IMR-90 (cell line): ENCODE measurements at regions not wholly inside any gene's neighbourhood (a gene's known extent, or its start where the extent isn't known, plus 50 kb on each side); places are given as distances from the start of the nearest gene placed in this dataset.
A peak's percentile ranks its signal among the peaks of the same experiment; 100 is the strongest.

ENCODE experiments used
- ATAC-seq: fragments of 200-7000 bp; cut with Tn5 transposase; 2 replicates; pipeline ENCODE4 v1.9.1; 2020; ENCODE audit warnings: low read depth, mild to moderate bottlenecking, moderate library complexity
- BruUV-seq: library from RNA; stranded (reverse); fragments of 400-500 nt; replicated peaks from 2 replicates; lab custom pipeline; 2021; lab: Mats Ljungman, UMichigan
- CTCF ChIA-PET: fragments of 300-600 bp; formaldehyde crosslinking; extraction: SDS; loops from one replicate; lab custom pipeline; 2021; ENCODE audit warnings: antibody characterized with exemption; lab: Yijun Ruan, JAX
- POLR2A ChIA-PET: fragments of 300-600 bp; sonication (Branson Sonifier 250); formaldehyde crosslinking; loops from one replicate; lab custom pipeline; 2022; ENCODE audit warnings: antibody characterized with exemption; ENCODE audit not compliant: unreplicated experiment; lab: Charles Lee
- DNase-seq: peaks from one replicate; pipeline ENCODE4 v3.0.0; 2013
- H2AFZ ChIP-seq: replicated peaks from 2 replicates; pipeline ENCODE3; 2013; ENCODE audit warnings: low read length, mild to moderate bottlenecking; ENCODE audit not compliant: poor library complexity
- H2AK5ac ChIP-seq: 2 replicates; pipeline ENCODE4 v1.6.1; 2013; ENCODE audit warnings: low read depth, low read length, inconsistent platforms
- H2AK9ac ChIP-seq: replicated peaks from 2 replicates; pipeline ENCODE3; 2013; ENCODE audit warnings: mild to moderate bottlenecking, low read depth, low read length, moderate library complexity; ENCODE audit not compliant: poor library complexity
- H2BK120ac ChIP-seq: 2 replicates; pipeline ENCODE4 v1.6.1; 2013; ENCODE audit warnings: low read depth, low read length, inconsistent platforms
- H2BK15ac ChIP-seq: 3 replicates; pipeline ENCODE4 v1.6.1; 2013; ENCODE audit warnings: low read depth, low read length, inconsistent platforms
- H2BK20ac ChIP-seq: 2 replicates; pipeline ENCODE4 v1.6.1; 2013; ENCODE audit warnings: low read depth, mild to moderate bottlenecking, inconsistent platforms, low read length, moderate library complexity
- H2BK5ac ChIP-seq: 2 replicates; pipeline ENCODE4 v1.6.1; 2013; ENCODE audit warnings: mild to moderate bottlenecking, low read depth, low read length, inconsistent platforms; ENCODE audit not compliant: poor library complexity, severe bottlenecking
- H3K14ac ChIP-seq: replicated peaks from 2 replicates; pipeline ENCODE4 v1.6.1; 2013; ENCODE audit warnings: low read depth, low read length, inconsistent platforms
- H3K18ac ChIP-seq: 2 replicates; pipeline ENCODE4 v1.6.1; 2013; ENCODE audit warnings: low read depth, low read length, control low read depth
- H3K23ac ChIP-seq: 2 replicates; pipeline ENCODE4 v1.6.1; 2013; ENCODE audit warnings: low read depth, low read length, inconsistent platforms
- H3K27ac ChIP-seq: 2 replicates; pipeline ENCODE4 v1.5.1; 2013; ENCODE audit warnings: mild to moderate bottlenecking, control low read depth, low read length; ENCODE audit not compliant: insufficient read depth
- H3K27me3 ChIP-seq: 2 replicates; pipeline ENCODE4 v1.6.1; 2013; ENCODE audit warnings: low read length; ENCODE audit not compliant: control insufficient read depth, insufficient read depth
- H3K36me3 ChIP-seq: 2 replicates; pipeline ENCODE4 v1.6.1; 2013; ENCODE audit warnings: low read length, mixed read lengths; ENCODE audit not compliant: control insufficient read depth, insufficient read depth
- H3K4ac ChIP-seq: 2 replicates; pipeline ENCODE4 v1.6.1; 2013; ENCODE audit warnings: low read depth, low read length, inconsistent platforms
- H3K4me1 ChIP-seq: 2 replicates; pipeline ENCODE4 v1.6.1; 2013; ENCODE audit warnings: low read length, mixed read lengths; ENCODE audit not compliant: control insufficient read depth, insufficient read depth
- H3K4me2 ChIP-seq: 2 replicates; pipeline ENCODE4 v1.6.1; 2013; ENCODE audit warnings: low read depth, mild to moderate bottlenecking, control low read depth, low read length, moderate library complexity
- H3K4me3 ChIP-seq: 2 replicates; pipeline ENCODE4 v1.5.1; 2013; ENCODE audit warnings: low read depth, mild to moderate bottlenecking, control low read depth, low read length, moderate library complexity; ENCODE audit not compliant: insufficient read depth
- H3K56ac ChIP-seq: 2 replicates; pipeline ENCODE4 v1.6.1; 2013; ENCODE audit warnings: low read length, inconsistent platforms; ENCODE audit not compliant: insufficient read depth; ENCODE audit errors: extremely low read depth
- H3K79me1 ChIP-seq, 2 experiments: 2 replicates each; pipeline ENCODE4 v1.6.1; 2013; ENCODE audit warnings: low read length in 2 of 2, inconsistent platforms in 1 of 2, low read depth in 1 of 2
- H3K9ac ChIP-seq: 2 replicates; pipeline ENCODE4 v1.6.1; 2013; ENCODE audit warnings: low read depth, low read length, control low read depth
- H3K9me1 ChIP-seq: 2 replicates; pipeline ENCODE4 v1.6.1; 2013; ENCODE audit warnings: low read length, inconsistent platforms; ENCODE audit not compliant: insufficient read depth
- H3K9me3 ChIP-seq: 2 replicates; pipeline ENCODE4 v1.6.1; 2013; ENCODE audit warnings: low read length; ENCODE audit not compliant: control insufficient read depth, insufficient read depth
- H4K20me1 ChIP-seq: 2 replicates; pipeline ENCODE4 v1.6.1; 2013; ENCODE audit warnings: low read length, inconsistent platforms; ENCODE audit not compliant: insufficient read depth
- H4K5ac ChIP-seq: 2 replicates; pipeline ENCODE4 v1.6.1; 2013; ENCODE audit warnings: mild to moderate bottlenecking, low read depth, low read length, control low read depth
- H4K8ac ChIP-seq, 2 experiments: 2 replicates each; pipeline ENCODE4 v1.6.1; 2013; ENCODE audit warnings: low read depth in 2 of 2, low read length in 2 of 2, control low read depth in 1 of 2, inconsistent platforms in 1 of 2
- H4K91ac ChIP-seq: 2 replicates; pipeline ENCODE4 v1.6.1; 2013; ENCODE audit warnings: low read depth, low read length, inconsistent platforms; ENCODE audit not compliant: insufficient read depth
- BHLHE40 ChIP-seq: fragments of 150-350 bp; IDR thresholded peaks from 2 replicates; pipeline ENCODE4 v1.6.1; 2016; ENCODE audit warnings: mild to moderate bottlenecking, low read depth, low read length
- CEBPB ChIP-seq: IDR thresholded peaks from 2 replicates; pipeline ENCODE4 v1.6.1; 2012; ENCODE audit warnings: low read depth, low read length, improper control_type of control experiment
- CHD1 ChIP-seq: IDR thresholded peaks from 2 replicates; pipeline ENCODE4 v1.6.1; 2012; ENCODE audit warnings: low read depth, low read length, improper control_type of control experiment
- MAFK ChIP-seq: IDR thresholded peaks from 2 replicates; pipeline ENCODE4 v1.6.1; 2012; ENCODE audit warnings: low read depth, low read length, improper control_type of control experiment
- MXI1 ChIP-seq: IDR thresholded peaks from 2 replicates; pipeline ENCODE4 v1.6.1; 2012; ENCODE audit warnings: low read depth, mild to moderate bottlenecking, low read length, moderate library complexity, borderline replicate concordance
- POLR2A ChIP-seq: IDR thresholded peaks from 2 replicates; pipeline ENCODE4 v1.6.1; 2012; ENCODE audit warnings: mild to moderate bottlenecking, low read depth, low read length
- RAD21 ChIP-seq: IDR thresholded peaks from 2 replicates; pipeline ENCODE4 v1.6.1; 2012; ENCODE audit warnings: low read length, improper control_type of control experiment
- RCOR1 ChIP-seq: IDR thresholded peaks from 2 replicates; pipeline ENCODE4 v1.6.1; 2012; ENCODE audit warnings: mild to moderate bottlenecking, low read length, improper control_type of control experiment; ENCODE audit not compliant: insufficient replicate concordance
- SMC3 ChIP-seq: fragments of 150-350 bp; IDR thresholded peaks from 2 replicates; pipeline ENCODE4 v1.6.1; 2016; ENCODE audit warnings: low read depth, mild to moderate bottlenecking, antibody characterized with exemption, low read length, moderate library complexity
- WGBS, 2 experiments: methylation state at CpG; one replicate each; pipeline versions ENCODE4 v1.1.5 to v1.1.7; 2013; ENCODE audit warnings: missing lambda C conversion rate in 2 of 2; ENCODE audit not compliant: insufficient read length in 1 of 2; ENCODE audit errors: extremely low coverage in 2 of 2; 5-methylcytosine and 5-hydroxymethylcytosine counted together
- dilution Hi-C: fragments of 300-500 bp; cut with HindIII; formaldehyde crosslinking; loops from one replicate; pipeline ENCODE4 v1.14.3; 2018; ENCODE audit warnings: low sequenced_read_pairs; ENCODE audit not compliant: unreplicated experiment
- in situ Hi-C: fragments of 300-500 bp; cut with MboI; formaldehyde crosslinking; loops from 3 replicates; pipeline ENCODE4 v1.14.3; 2019; ENCODE audit warnings: low sequenced_read_pairs, inconsistent platforms, mixed read lengths
- intact Hi-C: fragments of 100-400 bp; cut with micrococcal nuclease; formaldehyde crosslinking; loops from 2 replicates; pipeline ENCODE4 v1.10.0; 2022
- TF ChIP-seq, protein P1 (sequence below): conservative IDR thresholded peaks from 2 replicates; pipeline ENCODE4 v1.5.1; 2012; ENCODE audit warnings: mild to moderate bottlenecking, low read depth, low read length, improper control_type of control experiment
- TF ChIP-seq, protein P2 (sequence below): fragments of 150-350 bp; IDR thresholded peaks from 2 replicates; pipeline ENCODE4 v1.6.1; 2017; ENCODE audit warnings: mild to moderate bottlenecking, antibody characterized with exemption, low read length, low read depth

DNA sequence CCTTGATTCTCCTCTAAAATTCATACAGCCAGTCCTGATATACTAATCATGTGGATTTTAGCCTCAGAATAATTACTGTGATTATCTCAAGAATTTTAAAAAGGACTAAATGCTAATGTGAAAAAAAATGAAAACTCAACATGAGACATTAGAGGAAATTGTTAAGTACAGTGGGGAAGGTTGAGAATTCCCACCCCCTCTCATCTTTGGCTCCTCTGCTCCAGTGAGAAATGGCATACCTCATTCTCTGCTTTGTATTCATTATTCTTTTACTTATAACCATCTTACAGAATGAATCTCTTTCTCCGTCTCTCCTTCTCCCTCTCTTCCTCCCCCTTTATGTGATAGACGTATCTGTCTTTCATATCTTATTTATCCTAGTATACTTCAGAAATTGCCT lies 70.9 kb downstream of the DIRAS3 start:
- intact Hi-C loops (no loop called here), dilution Hi-C loops (no loop called here), in situ Hi-C loops (no loop called here)
- Histone ChIP-seq H3K27me3 (no peaks in the 10 kb centered on the region), H3K23ac (no peak overlapping the region), H3K56ac (no peak overlapping the region), H3K36me3 (no peaks in the 10 kb centered on the region), H3K27ac (no peak overlapping the region), H2AK9ac (no peak overlapping the region), H4K5ac (no peak overlapping the region), H3K9me1 (no peaks in the 10 kb centered on the region; the same call in 1 of the 2 replicates), H3K4me3 (no peak overlapping the region), H4K20me1 (no peaks in the 10 kb centered on the region), H2BK20ac (no peak overlapping the region), H4K8ac (no peak overlapping the region; a peak in 1 of 4 replicates), H3K9me3 (no peaks in the 10 kb centered on the region), H2BK120ac (peak overlapping the region; percentile 8; the same call in 1 of the 2 replicates), H3K18ac (no peak overlapping the region), H3K4me1 (no peaks in the 10 kb centered on the region; the same call in 1 of the 2 replicates), H3K4ac (no peak overlapping the region), H2AK5ac (no peak overlapping the region; the same call in 1 of the 2 replicates), H2BK15ac (no peak overlapping the region), H3K9ac (no peak overlapping the region), H2AFZ (no peak overlapping the region), H3K4me2 (peak overlapping the region; percentile 26; the same call in 1 of the 2 replicates), H2BK5ac (peak overlapping the region; percentile 8), H3K79me1 (no peaks in the 10 kb centered on the region), H4K91ac (no peak overlapping the region), H3K14ac (no peak overlapping the region)
- WGBS, 2 experiments = 67% methylated on average over 1 of the region's 2 CpGs; no CpG with 5 or more reads in 1 of the 2 experiments
- no peak for ATAC-seq
- no peak for DNase-seq
- BruUV-seq = no TSS peak
- ChIA-PET CTCF (no interaction called here), POLR2A (no interaction called here)
- TF ChIP-seq, protein P1, sequence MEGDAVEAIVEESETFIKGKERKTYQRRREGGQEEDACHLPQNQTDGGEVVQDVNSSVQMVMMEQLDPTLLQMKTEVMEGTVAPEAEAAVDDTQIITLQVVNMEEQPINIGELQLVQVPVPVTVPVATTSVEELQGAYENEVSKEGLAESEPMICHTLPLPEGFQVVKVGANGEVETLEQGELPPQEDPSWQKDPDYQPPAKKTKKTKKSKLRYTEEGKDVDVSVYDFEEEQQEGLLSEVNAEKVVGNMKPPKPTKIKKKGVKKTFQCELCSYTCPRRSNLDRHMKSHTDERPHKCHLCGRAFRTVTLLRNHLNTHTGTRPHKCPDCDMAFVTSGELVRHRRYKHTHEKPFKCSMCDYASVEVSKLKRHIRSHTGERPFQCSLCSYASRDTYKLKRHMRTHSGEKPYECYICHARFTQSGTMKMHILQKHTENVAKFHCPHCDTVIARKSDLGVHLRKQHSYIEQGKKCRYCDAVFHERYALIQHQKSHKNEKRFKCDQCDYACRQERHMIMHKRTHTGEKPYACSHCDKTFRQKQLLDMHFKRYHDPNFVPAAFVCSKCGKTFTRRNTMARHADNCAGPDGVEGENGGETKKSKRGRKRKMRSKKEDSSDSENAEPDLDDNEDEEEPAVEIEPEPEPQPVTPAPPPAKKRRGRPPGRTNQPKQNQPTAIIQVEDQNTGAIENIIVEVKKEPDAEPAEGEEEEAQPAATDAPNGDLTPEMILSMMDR = no peak
- TF ChIP-seq, protein P2, sequence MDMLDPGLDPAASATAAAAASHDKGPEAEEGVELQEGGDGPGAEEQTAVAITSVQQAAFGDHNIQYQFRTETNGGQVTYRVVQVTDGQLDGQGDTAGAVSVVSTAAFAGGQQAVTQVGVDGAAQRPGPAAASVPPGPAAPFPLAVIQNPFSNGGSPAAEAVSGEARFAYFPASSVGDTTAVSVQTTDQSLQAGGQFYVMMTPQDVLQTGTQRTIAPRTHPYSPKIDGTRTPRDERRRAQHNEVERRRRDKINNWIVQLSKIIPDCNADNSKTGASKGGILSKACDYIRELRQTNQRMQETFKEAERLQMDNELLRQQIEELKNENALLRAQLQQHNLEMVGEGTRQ = no peak
- TF ChIP-seq MXI1 = no peak
- TF ChIP-seq MAFK = no peak
- no peak for TF ChIP-seq RAD21
- no peak for TF ChIP-seq SMC3
- no peak for TF ChIP-seq CEBPB
- TF ChIP-seq RCOR1 = no peak
- no peak for TF ChIP-seq POLR2A
- no peak for TF ChIP-seq CHD1
- TF ChIP-seq BHLHE40 = no peak
